H9 (cell line): ENCODE measurements at regions not wholly inside any gene's neighbourhood (a gene's known extent, or its start where the extent isn't known, plus 50 kb on each side); places are given as distances from the start of the nearest gene placed in this dataset.

ENCODE experiments used
- DNase-seq: peaks from one replicate; pipeline ENCODE4 v3.0.0-alpha.2; 2017
- H2AFZ ChIP-seq: one replicate; pipeline ENCODE4 v1.6.1; 2013; ENCODE audit warnings: mild to moderate bottlenecking, low read length, control low read depth, moderate library complexity
- H2AK5ac ChIP-seq: 2 replicates; pipeline ENCODE4 v1.6.1; 2013; ENCODE audit warnings: low read length, control low read depth, mixed read lengths; ENCODE audit not compliant: insufficient read length
- H2BK120ac ChIP-seq: one replicate; pipeline ENCODE4 v1.6.1; 2013; ENCODE audit warnings: low read depth, mild to moderate bottlenecking, low read length, control low read depth, inconsistent platforms; ENCODE audit not compliant: poor library complexity, severe bottlenecking
- H2BK12ac ChIP-seq: 2 replicates; pipeline ENCODE4 v1.6.1; 2013; ENCODE audit warnings: low read length, control low read depth, mixed read lengths, low read depth; ENCODE audit not compliant: insufficient read length
- H2BK15ac ChIP-seq: 2 replicates; pipeline ENCODE4 v1.6.1; 2013; ENCODE audit warnings: low read depth, low read length, control low read depth
- H2BK20ac ChIP-seq: one replicate; pipeline ENCODE4 v1.6.1; 2013; ENCODE audit warnings: low read depth, mild to moderate bottlenecking, low read length, control low read depth, inconsistent platforms; ENCODE audit not compliant: poor library complexity, severe bottlenecking
- H2BK5ac ChIP-seq: 2 replicates; pipeline ENCODE4 v1.6.1; 2013; ENCODE audit warnings: low read length, control low read depth, mixed read lengths; ENCODE audit not compliant: insufficient read length
- H3K14ac ChIP-seq: 2 replicates; pipeline ENCODE4 v1.6.1; 2013; ENCODE audit warnings: low read length, control low read depth; ENCODE audit not compliant: insufficient read depth
- H3K18ac ChIP-seq: 2 replicates; pipeline ENCODE4 v1.6.1; 2013; ENCODE audit warnings: low read depth, mild to moderate bottlenecking, mixed read lengths, low read length, control low read depth; ENCODE audit not compliant: insufficient read length
- H3K23ac ChIP-seq: 2 replicates; pipeline ENCODE4 v1.6.1; 2013; ENCODE audit warnings: low read length, control low read depth, mixed read lengths, low read depth; ENCODE audit not compliant: insufficient read length
- H3K23me2 ChIP-seq: 2 replicates; pipeline ENCODE4 v1.6.1; 2013; ENCODE audit warnings: low read depth, mild to moderate bottlenecking, mixed read lengths, low read length, control low read depth; ENCODE audit not compliant: insufficient read length, poor library complexity, severe bottlenecking
- H3K27ac ChIP-seq: 2 replicates; pipeline ENCODE4 v1.5.1; 2013; ENCODE audit warnings: low read length, control low read depth, mixed read lengths, low read depth; ENCODE audit not compliant: insufficient read length
- H3K27me3 ChIP-seq: 2 replicates; pipeline ENCODE4 v1.6.1; 2013; ENCODE audit warnings: low read length, control low read depth, inconsistent platforms; ENCODE audit not compliant: insufficient read depth
- H3K4ac ChIP-seq: 2 replicates; pipeline ENCODE4 v1.6.1; 2013; ENCODE audit warnings: low read depth, mild to moderate bottlenecking, control low read depth, inconsistent platforms, low read length, moderate library complexity
- H3K4me1 ChIP-seq: 2 replicates; pipeline ENCODE4 v1.6.1; 2013; ENCODE audit warnings: low read length, control low read depth, inconsistent platforms; ENCODE audit not compliant: insufficient read depth
- H3K4me2 ChIP-seq: 2 replicates; pipeline ENCODE4 v1.6.1; 2013; ENCODE audit warnings: low read length, control low read depth, mixed read lengths; ENCODE audit not compliant: insufficient read length, insufficient read depth
- H3K56ac ChIP-seq: 2 replicates; pipeline ENCODE4 v1.6.1; 2013; ENCODE audit warnings: low read depth, mild to moderate bottlenecking, mixed read lengths, low read length, control low read depth; ENCODE audit not compliant: insufficient read length
- H3K79me1 ChIP-seq: 2 replicates; pipeline ENCODE4 v1.6.1; 2013; ENCODE audit warnings: low read depth, mild to moderate bottlenecking, moderate library complexity, low read length, control low read depth, inconsistent platforms; ENCODE audit not compliant: insufficient read depth, poor library complexity, severe bottlenecking
- H3K79me2 ChIP-seq: 2 replicates; pipeline ENCODE4 v1.6.1; 2013; ENCODE audit warnings: low read length, control low read depth, inconsistent platforms; ENCODE audit not compliant: insufficient read depth
- H3K9ac ChIP-seq: 2 replicates; pipeline ENCODE4 v1.6.1; 2013; ENCODE audit warnings: low read length, control low read depth, mixed read lengths; ENCODE audit not compliant: insufficient read length; ENCODE audit errors: extremely low read depth
- H3K9me3 ChIP-seq: one replicate; pipeline ENCODE4 v1.6.1; 2013; ENCODE audit warnings: low read depth, low read length, inconsistent platforms; ENCODE audit not compliant: control insufficient read depth
- H3T11ph ChIP-seq: one replicate; pipeline ENCODE4 v1.6.1; 2013; ENCODE audit warnings: mild to moderate bottlenecking, low read length, control low read depth, inconsistent platforms
- H4K20me1 ChIP-seq: one replicate; pipeline ENCODE4 v1.6.1; 2013; ENCODE audit not compliant: control insufficient read depth, insufficient read length, insufficient read depth
- H4K5ac ChIP-seq: 2 replicates; pipeline ENCODE4 v1.6.1; 2013; ENCODE audit warnings: low read depth, mild to moderate bottlenecking, mixed read lengths, low read length, control low read depth; ENCODE audit not compliant: insufficient read length
- H4K8ac ChIP-seq: replicated peaks from 2 replicates; pipeline ENCODE4 v1.6.1; 2013; ENCODE audit warnings: low read length, control low read depth, mixed read lengths, low read depth; ENCODE audit not compliant: insufficient read length
- H4K91ac ChIP-seq: 2 replicates; pipeline ENCODE4 v1.6.1; 2013; ENCODE audit warnings: low read depth, mild to moderate bottlenecking, moderate library complexity, mixed read lengths, low read length, control low read depth; ENCODE audit not compliant: insufficient read length
- H3K27ac Mint-ChIP-seq, 3 experiments: 2 replicates in 2 of 3; 3 replicates in 1 of 3; pipeline ENCODE4 v1.8.0; 2020 to 2021; ENCODE audit warnings: mixed read lengths in 3 of 3, mild to moderate bottlenecking in 1 of 3, moderate library complexity in 1 of 3
- H3K27me3 Mint-ChIP-seq: 2 replicates; pipeline ENCODE4 v1.8.0; 2021; ENCODE audit warnings: low read depth, mild to moderate bottlenecking, moderate library complexity, mixed read lengths
- H3K36me3 Mint-ChIP-seq, 3 experiments: 2 replicates in 2 of 3; 3 replicates in 1 of 3; pipeline ENCODE4 v1.8.0; 2020 to 2021; ENCODE audit warnings: low read depth in 3 of 3, mixed read lengths in 3 of 3; ENCODE audit not compliant: insufficient read depth in 1 of 3
- H3K4me1 Mint-ChIP-seq, 2 experiments: 2 replicates each; pipeline ENCODE4 v1.8.0; 2020; ENCODE audit warnings: mixed read lengths in 2 of 2
- H3K4me3 Mint-ChIP-seq, 2 experiments: 2 replicates in 1 of 2; 3 replicates in 1 of 2; pipeline ENCODE4 v1.8.0; 2020 to 2021; ENCODE audit warnings: mild to moderate bottlenecking in 2 of 2, mixed read lengths in 2 of 2, moderate library complexity in 1 of 2
- H3K9me3 Mint-ChIP-seq, 2 experiments: 2 replicates in 1 of 2; 3 replicates in 1 of 2; pipeline ENCODE4 v1.8.0; 2020; ENCODE audit warnings: mild to moderate bottlenecking in 2 of 2, mixed read lengths in 2 of 2, moderate library complexity in 1 of 2
- WGBS: extraction: QIAGEN DNeasy Blood & Tissue Kit; methylation state at CpG from one replicate; pipeline ENCODE4 v1.1.7; 2013; ENCODE audit warnings: missing lambda C conversion rate, low lambda C conversion rate, mixed read lengths; ENCODE audit not compliant: insufficient read length; ENCODE audit errors: extremely low coverage; 5-methylcytosine and 5-hydroxymethylcytosine counted together
- TF ChIP-seq, protein P1 (sequence below): fragments of 200-600 bp; sonication (generic); conservative IDR thresholded peaks from 3 replicates; pipeline ENCODE4 v1.8.0; 2021; ENCODE audit warnings: antibody characterized with exemption, mild to moderate bottlenecking

GRCh38 chr15:38048001-38048455 lies 113.6 kb downstream of the TMCO5A start:
- peaks cover 0 to 2% of the 10 kb centered on the region in 2 experiments; a peak in 1 of 5 replicates for H3K9me3 Mint-ChIP-seq
- peaks cover 0 to 2% (median 0%) of the 10 kb centered on the region in 3 experiments; a peak in 1 of 7 replicates for H3K36me3 Mint-ChIP-seq
- peaks cover 5 to 6% of the 10 kb centered on the region in 2 experiments for H3K4me1 Mint-ChIP-seq
- H4K5ac ChIP-seq, result no peak overlapping the region
- no peaks in the 10 kb centered on the region for H3K79me1 ChIP-seq
- no peak overlapping the region for H3K23ac ChIP-seq
- H2BK120ac ChIP-seq, result no peak overlapping the region
- H3K27ac ChIP-seq, result no peak overlapping the region
- H3K23me2 ChIP-seq, result no peaks in the 10 kb centered on the region
- H2BK15ac ChIP-seq, result no peak overlapping the region
- no peaks in the 10 kb centered on the region for H3K4me1 ChIP-seq
- no peak overlapping the region for H2BK5ac ChIP-seq
- no peak overlapping the region for H2BK20ac ChIP-seq
- TF ChIP-seq, protein P1, sequence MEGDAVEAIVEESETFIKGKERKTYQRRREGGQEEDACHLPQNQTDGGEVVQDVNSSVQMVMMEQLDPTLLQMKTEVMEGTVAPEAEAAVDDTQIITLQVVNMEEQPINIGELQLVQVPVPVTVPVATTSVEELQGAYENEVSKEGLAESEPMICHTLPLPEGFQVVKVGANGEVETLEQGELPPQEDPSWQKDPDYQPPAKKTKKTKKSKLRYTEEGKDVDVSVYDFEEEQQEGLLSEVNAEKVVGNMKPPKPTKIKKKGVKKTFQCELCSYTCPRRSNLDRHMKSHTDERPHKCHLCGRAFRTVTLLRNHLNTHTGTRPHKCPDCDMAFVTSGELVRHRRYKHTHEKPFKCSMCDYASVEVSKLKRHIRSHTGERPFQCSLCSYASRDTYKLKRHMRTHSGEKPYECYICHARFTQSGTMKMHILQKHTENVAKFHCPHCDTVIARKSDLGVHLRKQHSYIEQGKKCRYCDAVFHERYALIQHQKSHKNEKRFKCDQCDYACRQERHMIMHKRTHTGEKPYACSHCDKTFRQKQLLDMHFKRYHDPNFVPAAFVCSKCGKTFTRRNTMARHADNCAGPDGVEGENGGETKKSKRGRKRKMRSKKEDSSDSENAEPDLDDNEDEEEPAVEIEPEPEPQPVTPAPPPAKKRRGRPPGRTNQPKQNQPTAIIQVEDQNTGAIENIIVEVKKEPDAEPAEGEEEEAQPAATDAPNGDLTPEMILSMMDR, result no peak
- no peak overlapping the region for H2AFZ ChIP-seq
- H3K79me2 ChIP-seq, result no peaks in the 10 kb centered on the region
- no peak overlapping the region for H3K9ac ChIP-seq
- H3K4me3 Mint-ChIP-seq, result no peak overlapping the region
- no peaks in the 10 kb centered on the region for H3K27me3 ChIP-seq
- no peak overlapping the region for H3K4ac ChIP-seq
- no peak overlapping the region for H3T11ph ChIP-seq
- no peak overlapping the region for H4K8ac ChIP-seq
- H4K91ac ChIP-seq, result no peak overlapping the region
- no peak overlapping the region for H3K56ac ChIP-seq
- no peaks in the 10 kb centered on the region for H4K20me1 ChIP-seq
- no peaks in the 10 kb centered on the region for H3K27me3 Mint-ChIP-seq
- no peak overlapping the region for H3K27ac Mint-ChIP-seq
- DNase-seq, result no peak
- H3K18ac ChIP-seq, result no peak overlapping the region
- no peaks in the 10 kb centered on the region for H3K9me3 ChIP-seq
- H2BK12ac ChIP-seq, result no peak overlapping the region
- H3K14ac ChIP-seq, result no peak overlapping the region
- no CpG with 5 or more reads among the region's 3 CpGs for WGBS
- no peak overlapping the region for H2AK5ac ChIP-seq
- H3K4me2 ChIP-seq, result no peak overlapping the region
